GM23248 (cell line): ENCODE measurements at regions not wholly inside any gene's neighbourhood (a gene's known extent, or its start where the extent isn't known, plus 50 kb on each side); places are given as distances from the start of the nearest gene placed in this dataset.

Source experiments
- DNase-seq: peaks from one replicate; pipeline ENCODE4 v3.0.0-alpha.2; 2015
- H2AFZ ChIP-seq: fragments of 200-600 bp; sonication (generic); 2 replicates; pipeline ENCODE4 v1.6.1; 2016; ENCODE audit warnings: antibody characterized with exemption
- H3F3A ChIP-seq: fragments of 200-600 bp; sonication (generic); 2 replicates; pipeline ENCODE4 v1.6.1; 2016; ENCODE audit warnings: mild to moderate bottlenecking, antibody characterized with exemption, mixed run types; ENCODE audit not compliant: insufficient read depth
- H3K27ac ChIP-seq: fragments of 200-600 bp; sonication (generic); 2 replicates; pipeline ENCODE4 v1.5.1; 2016; ENCODE audit warnings: mild to moderate bottlenecking
- H3K27me3 ChIP-seq: fragments of 200-600 bp; sonication (generic); replicated peaks from 2 replicates; pipeline ENCODE4 v1.6.1; 2016; ENCODE audit warnings: mild to moderate bottlenecking; ENCODE audit not compliant: insufficient read depth
- H3K36me3 ChIP-seq: fragments of 200-600 bp; sonication (generic); 2 replicates; pipeline ENCODE4 v1.6.1; 2016; ENCODE audit warnings: low read depth, mild to moderate bottlenecking
- H3K4me1 ChIP-seq: fragments of 200-600 bp; sonication (generic); 2 replicates; pipeline ENCODE4 v1.6.1; 2016; ENCODE audit warnings: mild to moderate bottlenecking; ENCODE audit not compliant: insufficient read depth
- H3K4me2 ChIP-seq: fragments of 200-600 bp; sonication (generic); one replicate; pipeline ENCODE4 v1.6.1; 2016; ENCODE audit warnings: mild to moderate bottlenecking; ENCODE audit not compliant: unreplicated experiment
- H3K4me3 ChIP-seq: fragments of 200-600 bp; sonication (generic); 2 replicates; pipeline ENCODE4 v1.5.1; 2016; ENCODE audit warnings: mild to moderate bottlenecking
- H3K79me2 ChIP-seq: fragments of 200-600 bp; sonication (generic); 2 replicates; pipeline ENCODE4 v1.6.1; 2016; ENCODE audit warnings: mild to moderate bottlenecking; ENCODE audit not compliant: insufficient read depth
- H3K9ac ChIP-seq: fragments of 200-600 bp; sonication (generic); 2 replicates; pipeline ENCODE4 v1.6.1; 2016; ENCODE audit warnings: mild to moderate bottlenecking
- H3K9me2 ChIP-seq: fragments of 200-600 bp; sonication (generic); 2 replicates; pipeline ENCODE4 v1.6.1; 2016; ENCODE audit warnings: mixed run types, mild to moderate bottlenecking, moderate library complexity; ENCODE audit not compliant: insufficient read depth
- H3K9me3 ChIP-seq: fragments of 200-600 bp; sonication (generic); one replicate; pipeline ENCODE4 v1.6.1; 2017; ENCODE audit warnings: low read depth
- H4K20me1 ChIP-seq: fragments of 200-600 bp; sonication (generic); 2 replicates; pipeline ENCODE4 v1.6.0; 2016; ENCODE audit not compliant: insufficient read depth
- EZH2 ChIP-seq: fragments of 200-600 bp; sonication (generic); IDR thresholded peaks from 2 replicates; pipeline ENCODE4 v1.6.1; 2018; ENCODE audit warnings: antibody characterized with exemption, mild to moderate bottlenecking; ENCODE audit not compliant: insufficient read depth, poor library complexity, severe bottlenecking
- EZH2phosphoT487 ChIP-seq: fragments of 200-600 bp; sonication (generic); IDR thresholded peaks from 2 replicates; pipeline ENCODE4 v1.6.1; 2018; ENCODE audit warnings: antibody characterized with exemption, moderate library complexity, mild to moderate bottlenecking, low read depth; ENCODE audit not compliant: insufficient read depth
- WGBS, 2 experiments: methylation state at CpG; one replicate each; pipeline ENCODE4 v1.1.6; 2015 to 2017; ENCODE audit warnings: low lambda C conversion rate in 2 of 2, low coverage in 1 of 2; ENCODE audit errors: missing lambda C conversion rate in 2 of 2; 5-methylcytosine and 5-hydroxymethylcytosine counted together
- in situ Hi-C: fragments of 300-500 bp; cut with MboI; formaldehyde crosslinking; loops from 2 replicates; pipeline ENCODE4 v1.15.0; 2020

- Histone ChIP-seq H3K9ac (no peak overlapping the region), H3F3A (no peaks in the 10 kb centered on the region), H4K20me1 (no peaks in the 10 kb centered on the region), H3K79me2 (no peaks in the 10 kb centered on the region), H3K4me3 (no peak overlapping the region), H3K36me3 (no peaks in the 10 kb centered on the region), H3K9me3 (no peaks in the 10 kb centered on the region), H3K27ac (no peak overlapping the region), H3K9me2 (no peaks in the 10 kb centered on the region), H2AFZ (no peak overlapping the region), H3K4me2 (no peak overlapping the region), H3K27me3 (no peaks in the 10 kb centered on the region), H3K4me1 (no peaks in the 10 kb centered on the region)
- DNase-seq: no peak
- in situ Hi-C loops: no loop called here
- TF ChIP-seq EZH2phosphoT487 (no peak), EZH2 (no peak)
Observed at GRCh38 chr13:53417601-53418000, 389.0 kb downstream of the OLFM4 start.

- in situ Hi-C loops: no loop called here
- H2AFZ ChIP-seq: no peak overlapping the region
- no peaks in the 10 kb centered on the region for H3K36me3 ChIP-seq
Observed at GRCh38 chr13:53422415-53422814, 393.8 kb downstream of the OLFM4 start.

GRCh38 chr13:53436396-53436795 lies 407.8 kb downstream of the OLFM4 start:
- Histone ChIP-seq H4K20me1 (no peaks in the 10 kb centered on the region), H3F3A (no peaks in the 10 kb centered on the region), H3K36me3 (no peaks in the 10 kb centered on the region), H3K27me3 (no peaks in the 10 kb centered on the region), H3K9ac (no peak overlapping the region), H3K4me2 (no peak overlapping the region), H3K4me3 (no peak overlapping the region), H3K27ac (no peak overlapping the region), H3K9me2 (no peaks in the 10 kb centered on the region), H2AFZ (no peak overlapping the region), H3K9me3 (no peaks in the 10 kb centered on the region), H3K4me1 (no peaks in the 10 kb centered on the region), H3K79me2 (no peaks in the 10 kb centered on the region)
- no peak for TF ChIP-seq EZH2
- no peak for TF ChIP-seq EZH2phosphoT487
- DNase-seq: no peak
- in situ Hi-C loops: no loop called here
- WGBS, 2 experiments: 21 to 23% methylated on average over 3 of the region's 3 CpGs

More at GRCh38 chr13:53422415-53422814, 393.8 kb downstream of the OLFM4 start:
- Histone ChIP-seq H3K79me2 (no peaks in the 10 kb centered on the region), H3K27me3 (no peaks in the 10 kb centered on the region), H3K9me3 (no peaks in the 10 kb centered on the region), H3K9ac (no peak overlapping the region), H4K20me1 (no peaks in the 10 kb centered on the region), H3K4me2 (no peak overlapping the region), H3K27ac (no peak overlapping the region), H3F3A (no peaks in the 10 kb centered on the region), H3K4me3 (no peak overlapping the region), H3K4me1 (no peaks in the 10 kb centered on the region), H3K9me2 (no peaks in the 10 kb centered on the region)
- no peak for TF ChIP-seq EZH2phosphoT487
- no peak for TF ChIP-seq EZH2
- WGBS, 2 experiments: 10 to 17% methylated on average over 1 of the region's 1 CpG
- DNase-seq: no peak

- Histone ChIP-seq H4K20me1 (no peaks in the 10 kb centered on the region), H3K9me2 (no peaks in the 10 kb centered on the region), H3F3A (no peaks in the 10 kb centered on the region), H3K9ac (no peak overlapping the region), H3K4me2 (no peak overlapping the region), H3K4me3 (no peak overlapping the region), H3K4me1 (no peaks in the 10 kb centered on the region), H3K79me2 (no peaks in the 10 kb centered on the region), H3K27me3 (no peaks in the 10 kb centered on the region), H2AFZ (no peak overlapping the region), H3K27ac (no peak overlapping the region), H3K9me3 (no peaks in the 10 kb centered on the region), H3K36me3 (no peaks in the 10 kb centered on the region)
- no peak for DNase-seq
- TF ChIP-seq EZH2phosphoT487 (no peak), EZH2 (no peak)
- 77 to 80% methylated on average over 11 to 20 of the region's 20 CpGs for WGBS, 2 experiments
- in situ Hi-C loops: no loop called here
Observed at GRCh38 chr13:53439439-53440225, 411.0 kb downstream of the OLFM4 start.

- H3K9ac ChIP-seq: no peak overlapping the region
- 12 to 19% methylated on average over 5 of the region's 5 CpGs for WGBS, 2 experiments
- no peaks in the 10 kb centered on the region for H4K20me1 ChIP-seq
- no peaks in the 10 kb centered on the region for H3K9me2 ChIP-seq
- no peaks in the 10 kb centered on the region for H3K27me3 ChIP-seq
- no peaks in the 10 kb centered on the region for H3F3A ChIP-seq
- no peak overlapping the region for H2AFZ ChIP-seq
- H3K36me3 ChIP-seq: no peaks in the 10 kb centered on the region
- no peak for DNase-seq
- no peaks in the 10 kb centered on the region for H3K9me3 ChIP-seq
- no peak overlapping the region for H3K27ac ChIP-seq
- H3K4me3 ChIP-seq: no peak overlapping the region
- H3K4me1 ChIP-seq: no peaks in the 10 kb centered on the region
- TF ChIP-seq EZH2: no peak
- no peak for TF ChIP-seq EZH2phosphoT487
- no peak overlapping the region for H3K4me2 ChIP-seq
- no peaks in the 10 kb centered on the region for H3K79me2 ChIP-seq
- in situ Hi-C loops: no loop called here
Observed at GRCh38 chr13:53442979-53443378, 414.4 kb downstream of the OLFM4 start.
